ENCODE measurements at regions not wholly inside any gene's neighbourhood (a gene's known extent, or its start where the extent isn't known, plus 50 kb on each side); places are given as distances from the start of the nearest gene placed in this dataset.

DNA sequence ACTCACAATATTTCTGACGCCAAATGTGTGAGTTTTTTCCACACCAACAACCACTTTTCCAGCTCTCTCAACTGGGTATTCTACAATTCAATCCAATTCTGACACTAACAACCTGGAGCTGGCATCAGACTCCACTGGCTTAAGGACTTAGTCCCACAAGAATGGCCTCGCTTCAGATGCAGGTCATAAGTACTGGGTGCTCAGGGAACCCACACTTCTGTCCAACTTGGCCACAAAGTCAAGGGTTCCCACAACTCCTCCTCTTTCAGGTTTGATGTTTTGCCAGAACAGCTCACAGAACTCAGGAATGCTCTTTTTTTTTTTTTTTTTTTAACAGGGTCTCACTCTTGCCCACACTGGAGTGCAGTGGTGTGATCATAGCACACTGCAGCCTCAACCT lies 56.1 kb upstream of the TMC5 start:
- DNase-seq (ENCODE audit: low read depth, low spot score), result peak; percentile 59

DNA sequence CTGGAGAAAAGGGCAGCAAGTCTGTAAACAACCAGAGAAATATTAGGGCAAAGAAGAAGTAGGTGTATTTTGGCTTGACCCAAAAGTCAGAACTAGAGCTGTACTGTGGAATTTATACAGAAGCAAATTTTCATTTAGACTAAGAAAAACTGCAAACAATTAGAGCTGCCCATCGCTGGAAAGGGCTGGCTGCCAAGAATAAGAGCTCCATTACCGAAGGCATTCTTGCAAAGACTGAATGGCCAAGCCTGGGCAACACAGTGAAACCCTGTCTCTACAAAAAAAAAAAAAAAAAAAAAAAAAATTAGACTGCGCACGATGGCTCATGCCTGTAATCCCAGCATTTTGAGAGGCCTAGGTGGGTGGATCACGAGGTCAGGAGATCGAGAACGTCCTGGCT lies 53.9 kb upstream of the TMC5 start:
- peak; percentile 79 for DNase-seq (ENCODE audit: low read depth, low spot score)

DNA sequence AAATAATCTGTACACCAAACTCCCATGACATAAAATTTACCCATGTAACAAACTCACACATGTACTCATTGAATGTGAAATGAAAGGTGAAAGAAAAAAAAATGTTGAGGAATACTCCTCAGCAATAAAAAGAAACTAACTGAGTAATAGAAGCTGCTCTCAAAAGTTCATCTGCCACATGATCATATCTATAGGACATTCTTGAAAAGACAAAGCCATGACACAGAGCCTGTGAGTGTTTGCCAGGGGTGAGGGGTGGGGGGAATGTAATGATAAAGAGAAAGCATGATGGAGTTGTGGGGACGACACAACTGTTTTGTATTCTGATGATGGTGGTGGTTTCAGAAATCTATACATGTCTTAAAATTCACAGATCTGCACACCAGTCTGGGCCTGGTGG lies 52.2 kb upstream of the TMC5 start:
- DNase-seq (ENCODE audit: low read depth, low spot score), result no peak

DNA sequence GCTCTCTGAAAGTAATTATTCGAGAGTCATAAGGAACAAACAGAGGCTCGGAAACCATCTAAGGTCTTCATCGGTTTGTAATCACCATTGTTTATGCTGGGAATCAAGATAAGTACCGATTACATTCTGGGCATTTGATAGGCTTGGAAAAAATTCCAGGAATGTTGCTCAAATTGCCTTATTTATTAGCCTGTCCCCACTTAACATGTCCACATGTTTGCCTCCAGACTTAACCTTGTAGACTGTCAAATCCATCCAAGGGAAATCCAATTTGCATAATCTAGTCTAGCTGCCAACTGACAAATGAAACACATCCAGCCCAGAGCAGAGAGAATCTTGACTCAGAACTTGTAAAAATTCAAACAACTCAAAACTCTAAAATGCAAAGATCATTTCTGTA lies 51.3 kb upstream of the TMC5 start:
- DNase-seq (ENCODE audit: low read depth, low spot score), result peak; percentile 53

DNA sequence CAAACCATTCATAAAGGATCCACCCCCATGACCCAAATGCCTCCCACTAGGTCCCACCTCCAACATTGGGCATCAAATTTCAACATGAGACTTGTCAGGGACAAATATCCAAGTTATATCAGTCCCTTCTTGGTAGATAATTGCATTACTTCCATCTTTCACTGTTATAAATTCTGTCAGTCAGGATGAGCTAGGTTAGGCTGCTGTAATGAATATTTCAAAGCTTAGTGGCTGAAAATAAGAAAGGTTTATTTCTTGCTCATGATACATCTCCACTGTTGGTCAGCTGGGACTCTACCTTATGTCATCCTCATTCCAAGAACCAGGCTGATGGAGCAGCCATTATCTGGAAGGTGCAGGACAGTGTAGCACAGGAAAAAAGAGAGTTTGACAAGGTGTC lies 50.3 kb upstream of the TMC5 start:
- no peak for DNase-seq (ENCODE audit: low read depth, low spot score)
